NCI-H524 (cell line): ENCODE measurements at regions not wholly inside any gene's neighbourhood (a gene's known extent, or its start where the extent isn't known, plus 50 kb on each side); places are given as distances from the start of the nearest gene placed in this dataset.

Source experiments
- DNase-seq, 2 experiments: peaks; one replicate each; lab custom pipeline; 2025; lab: John Stamatoyannopoulos, UW

DNA sequence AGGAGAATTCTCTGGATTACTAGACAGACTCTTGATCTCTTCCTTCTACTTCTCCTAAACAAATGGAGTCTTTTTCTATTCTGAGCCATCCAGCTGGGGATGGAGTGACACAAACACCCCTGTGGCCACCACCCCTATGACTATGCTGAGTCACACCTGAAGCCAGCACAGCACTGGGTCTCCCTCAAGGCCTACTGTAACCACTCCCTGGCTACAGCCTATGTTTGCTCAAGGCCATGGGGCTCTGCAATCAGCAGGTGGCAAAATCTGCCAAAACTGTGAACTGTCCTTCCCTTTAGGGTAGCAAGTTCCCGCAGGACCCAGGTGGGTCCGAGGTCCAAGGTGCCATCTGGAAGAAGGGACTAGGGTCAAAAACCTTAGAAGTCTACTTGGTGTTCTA is 132.3 kb downstream of the TINAG start:
- no peak for DNase-seq

DNA sequence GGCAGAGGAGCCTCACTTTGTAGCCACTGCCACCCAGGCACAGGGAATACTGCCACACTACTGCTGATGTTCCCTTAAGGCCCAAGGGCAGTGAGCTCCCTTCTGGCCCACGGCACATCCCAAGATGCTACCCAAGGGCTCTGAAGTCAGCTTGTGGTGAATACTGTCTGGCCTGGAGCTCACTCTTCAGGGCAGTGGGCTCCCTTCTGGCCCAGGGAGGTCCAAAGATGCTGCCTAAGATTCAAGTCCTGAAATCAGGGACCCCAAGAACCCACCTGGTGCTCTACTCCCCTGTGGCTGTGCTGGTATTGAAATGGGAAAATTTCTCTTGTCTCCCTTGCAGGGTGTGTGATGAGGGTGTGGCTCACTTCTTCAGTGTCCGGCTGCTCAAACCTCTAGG is 132.8 kb downstream of the TINAG start:
- no peak for DNase-seq

DNA sequence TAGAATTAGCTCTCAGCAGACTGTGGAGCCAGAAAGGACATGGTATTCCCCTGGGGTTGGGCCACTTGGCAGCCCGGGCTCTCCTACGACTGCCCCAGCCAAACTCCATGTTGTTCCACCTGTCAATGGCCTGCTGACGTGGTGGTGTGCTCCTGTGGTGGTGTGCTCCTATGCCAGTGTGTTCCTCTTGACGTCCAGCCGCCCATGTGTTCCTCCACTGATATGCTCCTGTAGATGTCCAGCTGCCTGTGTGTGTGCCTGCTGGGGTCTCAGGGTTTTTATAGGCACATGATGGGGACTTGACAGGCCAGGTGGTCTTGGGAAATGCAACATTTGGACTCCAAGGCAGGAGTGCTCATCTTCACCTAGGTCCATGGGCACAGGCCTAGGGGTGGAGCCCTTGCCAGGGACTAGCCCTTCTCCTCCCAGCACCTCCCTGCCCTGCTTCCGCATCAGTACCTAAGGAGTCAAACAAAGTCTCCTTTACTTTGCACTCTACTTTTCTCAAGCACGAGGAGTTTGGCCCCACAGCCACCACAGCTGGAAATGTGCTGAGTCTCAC is 133.5 kb downstream of the TINAG start:
- no peak for DNase-seq

DNA sequence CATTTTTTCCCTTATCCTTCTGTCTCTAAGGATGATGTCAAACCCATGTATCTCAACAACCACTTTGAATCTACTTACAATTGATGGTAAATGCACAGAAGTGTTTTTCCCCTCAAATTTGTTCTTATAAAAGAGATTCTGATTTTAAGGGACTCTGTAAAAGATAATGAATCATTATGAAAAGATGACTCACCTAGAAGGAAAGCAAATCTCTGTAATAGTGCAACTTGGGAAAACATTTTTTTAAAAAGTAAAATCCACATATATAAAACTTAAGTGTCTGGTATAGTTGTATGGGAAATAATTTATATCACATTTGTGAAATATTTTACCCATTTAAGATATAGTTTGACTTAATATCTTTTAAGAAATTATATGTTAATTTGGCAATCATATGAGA is 137.0 kb downstream of the TINAG start:
- no peak for DNase-seq

DNA sequence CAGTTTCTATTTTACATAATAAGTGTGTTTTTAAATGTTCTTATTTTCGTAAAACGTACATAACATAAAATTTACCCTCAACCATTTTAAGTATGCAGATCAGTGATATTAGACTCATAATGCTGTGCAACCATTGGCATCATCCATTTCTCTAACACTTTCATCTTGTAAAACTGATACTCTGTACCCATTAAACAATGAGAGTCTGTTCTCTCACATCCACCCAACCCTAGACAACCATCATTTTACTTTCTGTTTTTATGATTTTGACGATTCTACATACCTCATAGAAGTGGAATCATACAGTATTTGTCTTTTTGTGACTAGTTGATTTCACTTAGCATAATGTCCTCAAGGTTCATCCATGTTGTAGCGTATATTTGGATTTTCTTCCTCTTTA is 140.4 kb downstream of the TINAG start:
- no peak for DNase-seq

DNA sequence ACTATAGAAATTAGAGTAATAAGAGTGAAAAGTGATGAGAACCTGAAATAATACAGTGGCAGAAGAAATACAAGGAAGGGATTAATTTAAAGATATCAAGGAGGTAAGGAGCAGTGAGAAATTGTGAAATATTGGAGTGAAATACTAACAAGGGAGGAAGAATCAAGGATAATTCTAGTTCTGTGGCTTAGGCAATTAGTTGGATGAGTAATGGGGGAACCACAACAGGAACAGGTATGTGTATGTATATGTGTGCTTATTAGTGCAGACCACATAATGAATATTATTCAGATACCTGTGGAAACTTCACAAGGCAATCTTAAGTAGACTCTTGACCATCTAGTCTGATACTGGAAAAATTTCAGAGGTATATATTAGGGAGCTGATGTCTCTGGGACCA is 143.3 kb downstream of the TINAG start:
- no peak for DNase-seq

DNA sequence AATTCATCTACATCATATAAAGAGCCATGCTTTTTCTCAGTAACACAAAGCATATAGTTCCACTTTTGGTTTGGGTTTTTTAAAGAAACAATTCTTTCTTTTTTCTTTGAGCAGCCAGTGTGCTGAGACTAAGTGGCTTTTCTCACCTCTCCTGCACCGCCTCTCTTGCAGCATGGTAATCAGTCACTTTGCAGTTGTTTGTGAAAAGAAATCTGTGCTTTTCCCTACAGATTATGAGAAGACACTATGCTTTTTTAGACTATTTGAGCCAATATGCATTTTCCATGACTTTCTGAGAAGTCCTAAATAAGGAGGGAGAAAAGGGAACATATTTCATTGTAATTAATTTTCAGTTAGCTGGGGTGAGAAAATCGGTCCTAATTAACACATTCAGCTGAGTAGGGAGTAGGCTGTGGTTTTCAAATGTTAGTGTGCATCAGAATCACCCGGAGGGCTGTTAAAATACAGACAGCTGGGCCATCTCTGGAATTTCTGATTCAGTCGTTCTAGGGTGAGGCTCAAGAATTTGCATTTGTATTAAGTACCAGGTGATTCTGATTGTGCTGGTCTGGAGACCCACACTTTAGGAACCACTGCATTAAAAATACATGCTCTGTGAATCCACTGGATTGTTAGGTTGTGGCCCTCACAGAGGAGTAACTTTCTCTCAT is 155.2 kb downstream of the TINAG start:
- DNase-seq: no peak

DNA sequence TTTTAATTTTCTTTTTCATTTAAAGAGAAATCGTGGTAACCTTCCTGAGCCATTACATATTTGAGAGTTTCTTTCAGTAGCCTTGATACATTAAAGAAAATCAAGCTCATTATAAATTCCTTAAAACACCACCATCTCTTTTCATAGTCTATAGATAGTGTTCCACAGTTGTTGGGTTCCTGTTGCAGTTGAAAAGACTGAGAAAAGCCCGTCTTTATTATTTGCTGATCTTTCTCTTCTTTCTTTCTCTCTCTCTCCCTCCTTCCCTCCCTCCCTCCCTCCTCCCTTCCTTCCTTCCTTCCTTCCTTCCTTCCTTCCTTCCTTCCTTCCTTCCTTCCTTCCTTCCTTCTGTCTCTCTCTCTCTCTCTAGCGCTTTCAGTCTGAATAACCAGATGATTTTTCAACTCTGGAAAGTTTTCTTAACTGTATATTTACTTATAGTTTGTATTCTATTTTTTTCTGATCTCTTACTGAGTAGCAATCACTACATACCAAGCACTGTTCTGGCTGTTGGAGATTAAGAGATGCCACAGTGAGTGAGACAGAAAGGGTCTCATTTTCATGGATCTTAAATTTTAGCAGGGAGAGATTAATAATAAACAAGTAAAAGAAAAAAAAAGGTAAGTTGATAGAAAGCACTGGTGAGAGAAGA is 157.5 kb downstream of the TINAG start:
- DNase-seq: no peak

DNA sequence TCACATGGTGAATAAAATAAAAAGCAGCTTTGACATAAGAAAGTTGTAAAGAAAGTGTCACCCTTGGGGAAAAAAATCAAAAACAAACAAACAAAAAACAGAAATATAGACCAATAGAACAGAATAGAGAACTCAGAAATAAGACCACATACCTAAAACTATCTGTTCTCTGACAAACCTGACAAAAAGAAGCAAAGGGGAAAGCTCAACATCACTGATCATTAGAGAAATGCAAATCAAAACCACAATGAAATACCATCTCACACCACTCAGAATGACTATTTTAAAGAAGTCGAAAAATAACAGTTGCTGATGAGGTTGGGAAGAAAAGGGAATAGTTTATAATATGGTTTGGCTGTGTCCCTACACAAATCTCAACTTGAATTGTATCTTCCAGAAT is 159.1 kb downstream of the TINAG start:
- DNase-seq: no peak

DNA sequence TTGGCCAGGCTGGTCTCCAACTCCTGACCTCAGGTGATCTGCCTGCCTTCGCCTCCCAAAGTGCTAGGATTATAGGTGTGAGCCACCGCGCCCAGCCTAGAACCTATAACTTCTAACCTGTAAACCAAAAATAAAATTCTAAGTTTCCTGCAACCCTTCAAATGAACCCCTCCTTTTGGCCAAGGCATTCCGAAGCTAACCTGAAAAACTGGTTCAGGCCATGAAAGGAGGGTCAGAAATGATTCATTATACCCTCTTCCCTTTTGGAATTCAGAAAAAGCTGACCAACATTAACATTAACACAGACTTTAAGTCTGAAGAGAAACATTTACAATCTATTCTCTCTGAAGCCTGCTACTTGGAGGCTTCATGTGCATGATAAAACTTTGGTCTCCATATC is 165.1 kb downstream of the TINAG start:
- DNase-seq: no peak

DNA sequence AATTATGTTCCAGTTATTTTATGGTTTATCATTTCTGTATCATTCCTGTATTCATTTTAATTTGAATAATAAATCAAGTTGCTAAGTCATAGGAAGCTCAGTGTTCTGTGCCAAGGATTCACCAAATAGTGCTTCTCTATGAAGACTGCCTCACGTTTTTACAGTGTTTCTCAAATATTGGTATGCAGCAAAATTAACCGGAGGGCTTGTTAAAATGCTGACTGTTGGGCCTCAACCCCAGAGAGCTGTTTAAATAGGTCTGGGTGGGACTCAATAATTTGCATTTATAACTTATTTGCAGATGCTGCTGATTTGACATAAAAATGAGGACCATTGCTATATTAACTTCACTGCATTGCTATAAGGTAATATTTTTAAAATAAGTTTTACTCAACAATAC is 166.7 kb downstream of the TINAG start:
- no peak for DNase-seq

DNA sequence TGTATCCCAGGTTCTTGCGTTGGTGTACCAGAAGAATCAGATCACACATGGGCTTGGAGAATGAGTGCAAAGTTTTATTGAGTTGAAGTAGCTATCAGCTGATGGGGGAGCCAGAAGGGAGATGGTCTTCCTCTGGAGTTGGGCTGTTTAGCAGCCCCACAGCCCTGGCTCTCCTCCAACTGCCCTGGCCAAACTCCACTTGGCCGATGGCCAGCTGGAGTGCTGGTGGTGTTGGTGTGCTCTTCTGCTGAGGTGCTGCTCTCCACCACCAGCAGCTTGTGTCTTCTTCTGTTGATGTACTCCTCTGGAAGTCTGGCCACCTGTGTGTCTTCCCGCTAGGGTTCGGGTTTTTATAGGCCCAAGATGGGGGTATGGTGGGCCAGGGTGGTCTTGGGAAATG is 172.8 kb downstream of the TINAG start:
- no peak for DNase-seq

DNA sequence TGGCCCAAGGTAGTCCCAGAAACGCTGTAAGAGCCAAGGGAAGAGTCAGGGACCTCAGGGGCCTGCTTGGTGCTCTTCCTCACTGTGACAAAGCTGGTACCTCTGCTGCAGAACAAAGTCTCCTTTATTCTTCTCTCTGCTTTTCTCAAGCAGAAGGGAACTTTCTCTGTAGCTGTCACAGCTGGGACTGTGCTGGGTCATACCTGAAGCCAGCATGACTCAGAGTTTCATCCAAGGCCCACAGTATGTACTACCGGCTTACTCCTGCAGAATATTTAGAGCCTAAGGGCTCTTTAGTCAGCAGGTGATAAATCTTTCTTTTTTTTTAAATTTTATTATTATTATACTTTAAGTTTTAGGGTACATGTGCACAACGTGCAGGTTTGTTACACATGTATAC is 183.2 kb downstream of the TINAG start:
- DNase-seq: no peak

DNA sequence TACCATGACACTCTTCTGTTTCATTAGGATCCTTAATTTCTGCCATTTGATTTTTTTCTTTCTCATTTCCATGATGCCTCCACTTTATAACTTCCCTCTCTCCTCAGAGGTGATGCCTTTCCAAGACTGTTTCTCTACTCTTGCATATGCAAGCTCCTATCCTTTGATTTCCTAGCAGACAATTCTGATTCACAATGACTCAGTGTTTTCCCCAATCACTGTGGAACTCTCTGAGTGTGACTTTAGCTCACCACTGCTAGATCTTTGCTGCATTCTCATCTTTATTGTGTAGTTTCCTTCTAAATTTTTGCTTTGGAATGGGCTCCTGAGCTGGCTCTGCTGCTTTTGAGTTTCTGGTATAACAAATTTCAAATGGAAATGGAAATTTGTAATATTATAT is 184.9 kb downstream of the TINAG start:
- DNase-seq: no peak

DNA sequence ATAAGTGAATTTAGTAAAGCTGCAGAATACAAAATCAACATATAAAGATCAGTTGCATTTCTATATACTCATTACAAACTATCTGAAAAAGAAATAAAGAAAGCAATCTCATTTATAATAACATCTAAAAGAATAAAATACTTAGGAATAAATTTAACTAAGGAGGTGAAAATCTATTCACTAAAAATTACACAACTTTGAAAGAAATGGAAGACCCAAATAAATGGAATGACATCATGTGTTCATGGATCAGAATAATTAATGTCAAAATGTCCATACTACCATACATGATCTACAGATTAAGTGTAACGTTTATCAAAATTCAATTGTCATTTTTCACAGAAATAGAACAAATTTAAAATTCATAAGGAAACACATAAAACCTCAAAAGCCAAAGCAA is 194.9 kb downstream of the TINAG start:
- DNase-seq: no peak

DNA sequence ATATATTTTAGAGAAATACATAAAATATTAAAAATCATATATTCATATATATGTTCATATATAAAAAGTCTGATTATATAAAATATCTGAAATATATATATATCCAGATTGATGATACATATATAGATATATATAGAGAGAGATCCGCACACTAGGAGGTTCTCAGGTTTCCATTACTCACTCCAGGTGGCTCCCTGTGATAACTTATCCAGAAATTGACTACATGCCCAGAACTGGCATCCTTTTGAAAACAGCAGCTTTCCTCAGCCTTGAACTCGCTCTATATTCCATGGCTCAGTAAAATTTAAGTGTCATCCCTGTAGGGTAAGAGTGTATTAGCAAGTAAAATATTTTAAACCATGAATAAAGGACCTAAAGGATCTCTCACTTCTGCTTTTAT is 206.8 kb downstream of the TINAG start:
- DNase-seq: peak in 1 of 2 experiments; percentile 66

DNA sequence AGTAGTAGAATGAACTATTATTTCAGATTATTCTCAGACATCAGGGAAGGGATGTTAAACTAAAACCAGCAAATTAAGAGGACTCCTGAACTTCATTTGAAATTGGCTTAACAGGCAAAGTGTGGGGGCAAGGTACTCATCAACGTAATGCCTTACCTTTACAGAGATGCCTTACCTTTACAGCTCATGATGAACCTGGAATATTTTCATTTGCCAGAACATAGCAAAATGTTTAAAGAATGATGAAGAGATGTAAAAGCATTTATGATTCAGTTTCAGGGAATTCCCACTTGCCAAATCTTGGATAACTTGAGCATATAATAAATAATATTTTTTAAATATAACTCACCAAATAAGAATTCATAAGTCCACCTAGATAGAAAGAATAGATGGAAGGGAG is 207.5 kb downstream of the TINAG start:
- no peak for DNase-seq

DNA sequence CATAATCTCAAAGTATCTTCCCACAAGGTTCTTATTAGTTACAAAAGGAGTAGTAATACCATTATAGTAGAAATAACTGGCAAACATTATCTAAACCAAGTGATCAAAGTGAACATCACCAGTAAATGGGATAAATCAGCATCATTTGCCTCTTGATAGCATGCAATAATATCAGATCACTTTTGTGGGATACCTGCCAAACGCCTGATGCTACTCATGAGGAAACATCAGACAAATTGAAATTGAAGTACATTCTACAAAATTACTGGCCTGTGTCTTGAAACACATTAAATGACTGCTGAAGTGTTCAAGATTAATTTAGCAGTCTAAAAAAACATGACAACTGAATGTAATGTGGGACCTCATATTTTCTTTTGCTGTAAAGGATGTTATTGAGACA is 208.1 kb downstream of the TINAG start:
- DNase-seq: peak; percentile 40 to 92

DNA sequence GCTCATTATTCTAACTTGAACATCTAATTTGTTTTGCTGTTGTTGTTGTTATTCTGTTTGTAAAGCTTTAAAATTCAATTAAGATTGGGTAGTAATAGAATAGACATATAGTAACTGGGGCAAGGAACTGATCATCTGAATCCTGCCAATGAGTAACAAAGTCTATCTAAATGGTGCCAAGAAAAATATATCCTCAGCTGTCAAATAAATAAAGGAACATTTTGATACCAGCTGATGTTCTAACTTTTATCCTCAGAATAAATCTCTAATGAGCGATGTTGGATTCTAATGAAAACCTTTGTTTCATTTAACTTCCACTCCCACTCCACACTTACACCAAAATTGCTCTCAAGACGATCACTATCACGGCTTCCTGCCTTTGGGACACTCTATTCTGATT is 210.9 kb downstream of the TINAG start:
- DNase-seq: no peak

DNA sequence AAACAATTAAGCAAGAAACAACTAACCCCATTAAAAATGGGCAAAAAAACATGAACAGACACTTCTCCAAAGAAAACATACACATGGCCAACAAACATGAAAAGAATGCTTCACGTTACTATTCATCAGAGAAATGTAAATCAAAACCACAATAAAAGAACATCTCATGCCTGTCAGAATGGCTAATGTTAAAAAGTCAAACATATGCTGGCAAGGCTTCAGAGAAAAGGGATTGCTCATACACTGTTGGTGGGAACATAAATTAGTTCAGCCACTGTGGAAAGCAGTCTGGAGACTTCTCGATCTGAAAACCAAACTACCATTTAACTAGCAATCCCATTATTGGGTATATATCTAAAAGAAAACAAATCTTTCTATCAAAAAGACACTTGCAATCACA is 217.5 kb downstream of the TINAG start:
- no peak for DNase-seq

DNA sequence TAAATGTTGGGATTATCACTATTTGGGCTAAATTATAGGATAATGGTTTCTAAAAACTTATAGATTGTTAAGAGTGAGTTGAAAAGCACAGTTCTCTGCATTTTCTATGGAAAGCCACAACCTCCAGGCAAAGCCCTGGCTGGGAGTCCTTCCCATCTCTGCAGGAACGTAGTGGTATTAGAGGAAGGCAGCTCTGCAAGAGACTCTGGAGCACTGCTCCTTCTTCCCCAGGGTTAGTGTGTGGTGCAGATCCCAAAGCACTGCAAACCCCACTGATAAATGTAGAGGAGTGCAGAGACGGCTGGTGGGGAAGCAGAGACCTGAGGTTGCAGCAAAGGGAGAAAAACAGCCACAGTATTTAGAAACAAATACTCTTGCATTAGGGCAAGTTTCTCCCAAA is 225.3 kb downstream of the TINAG start:
- no peak for DNase-seq

DNA sequence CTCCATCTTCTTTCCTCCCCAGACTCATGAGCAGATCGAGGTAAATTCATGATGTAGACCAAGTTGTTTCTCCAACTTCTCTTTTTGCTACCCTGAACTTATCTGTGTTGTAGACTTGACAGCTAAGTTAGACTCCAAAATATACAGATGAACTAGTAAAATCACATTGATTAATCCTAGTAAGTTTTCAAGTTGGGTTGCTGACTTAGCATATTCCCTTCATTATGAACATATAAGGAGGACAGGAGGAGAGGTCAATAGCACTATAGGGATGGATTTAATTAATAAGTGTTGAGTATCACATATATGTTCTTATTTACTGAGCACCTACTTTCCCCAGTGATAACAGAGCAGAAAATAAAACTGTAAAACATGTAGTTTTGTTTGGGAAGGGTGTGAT is 227.3 kb downstream of the TINAG start:
- DNase-seq: no peak

DNA sequence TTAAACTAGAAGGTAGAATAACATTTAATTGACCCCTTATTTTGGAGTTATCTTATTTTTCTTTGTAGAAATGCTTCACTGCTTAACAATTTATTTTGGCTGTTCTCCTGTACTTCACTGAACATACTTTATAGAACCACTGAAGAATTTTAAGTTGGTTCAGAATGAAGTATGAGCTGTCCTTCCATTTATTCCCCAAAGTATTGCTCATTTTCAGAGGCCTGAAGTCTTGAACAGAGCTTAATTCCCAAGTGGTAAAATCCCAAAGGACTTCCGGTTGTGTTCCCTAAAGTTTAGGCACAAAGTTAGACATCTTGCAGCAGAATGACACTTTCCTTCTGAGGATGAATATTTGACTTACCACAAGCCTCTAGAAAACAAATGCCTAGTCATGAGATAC is 233.3 kb downstream of the TINAG start:
- no peak for DNase-seq

DNA sequence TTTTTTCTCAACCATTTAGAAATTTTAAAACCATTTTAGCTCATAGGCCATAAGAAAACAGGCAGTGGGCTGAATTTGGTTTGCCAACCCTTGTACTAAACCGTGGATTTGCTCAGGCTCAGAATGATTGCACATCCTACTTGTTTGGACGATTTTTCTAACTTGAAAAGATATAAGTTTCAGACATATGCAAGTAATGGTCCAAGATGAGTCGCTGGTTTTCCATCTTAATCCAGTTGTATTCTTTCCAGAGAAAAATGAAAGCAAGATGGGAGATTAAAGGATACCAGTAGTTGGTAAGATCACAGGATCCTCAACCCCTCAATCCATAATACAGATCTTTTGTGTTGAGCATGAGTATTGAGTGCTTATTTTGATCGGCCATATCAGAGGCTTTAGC is 250.9 kb downstream of the TINAG start:
- no peak for DNase-seq
